ENCODE measurements at regions not wholly inside any gene's neighbourhood (a gene's known extent, or its start where the extent isn't known, plus 50 kb on each side); places are given as distances from the start of the nearest gene placed in this dataset.

DNA sequence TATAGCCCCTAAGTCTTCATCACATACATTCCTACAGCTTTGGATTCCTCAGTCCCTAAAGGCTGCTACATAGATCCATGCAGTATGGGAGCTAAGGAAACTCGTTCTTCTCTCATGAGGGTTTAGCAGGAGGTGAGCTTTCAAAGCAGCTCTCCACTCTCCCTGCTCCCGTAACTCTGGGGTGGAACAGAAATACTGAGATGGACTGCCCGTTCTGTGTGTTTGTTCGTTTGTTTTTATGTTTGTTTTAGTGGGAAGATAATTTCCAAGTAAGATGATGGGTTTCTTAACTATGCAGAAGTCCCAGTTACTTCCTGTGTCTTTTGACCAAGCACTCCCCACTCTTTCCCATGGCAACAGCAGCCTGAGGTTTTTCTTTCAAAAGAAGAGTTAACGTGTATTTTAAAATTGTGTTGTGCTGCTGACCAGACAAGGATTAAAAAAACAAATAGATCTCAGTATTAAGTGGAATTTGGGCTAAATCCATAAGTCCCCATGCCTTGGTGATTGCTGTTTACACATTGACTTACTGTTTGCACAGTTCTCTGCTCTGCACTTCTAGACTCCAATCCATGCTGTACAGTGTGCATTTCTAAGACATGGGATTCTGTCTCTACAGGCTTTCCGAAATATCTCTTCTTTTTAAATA is 156.4 kb upstream of the SH3BP4 start:
- Histone ChIP-seq H3K27ac (ENCODE audit: low read depth, low read length) (no peak overlapping the region), H3K79me1 (ENCODE audit: low read depth, low read length) (no peaks in the 10 kb centered on the region), H2BK120ac (replicated peaks; ENCODE audit: low read depth, low read length) (no peak overlapping the region), H2BK20ac (ENCODE audit: low read length) (no peak overlapping the region), H4K20me1 (replicated peaks in 1 of 2; ENCODE audit: control insufficient read depth in 1 of 2, insufficient read depth in 2 of 2, low read length in 2 of 2) (no peaks in the 10 kb centered on the region), H3K27me3 (replicated peaks in 1 of 4; ENCODE audit: control insufficient read depth in 3 of 4, extremely low read depth in 1 of 4, insufficient read depth in 3 of 4, low read length in 3 of 4) (peaks cover 0 to 4% (median 2%) of the 10 kb centered on the region in 4 experiments; a peak in 2 of 7 replicates), H4K8ac (ENCODE audit: extremely low read depth, insufficient read depth, low read length) (no peak overlapping the region), H3K18ac (ENCODE audit: extremely low read depth, low read length) (no peak overlapping the region), H3K4me1 (replicated peaks in 1 of 4; ENCODE audit: control insufficient read depth in 3 of 4, insufficient read depth in 4 of 4, low read length in 3 of 4) (peaks cover 0 to 9% (median 2%) of the 10 kb centered on the region in 4 experiments; a peak in 6 of 7 replicates), H3K9me3 (ENCODE audit: insufficient read depth in 2 of 2, low read depth in 1 of 2, low read length in 1 of 2) (no peaks in the 10 kb centered on the region), H3K23me2 (ENCODE audit: low read depth, low read length) (no peaks in the 10 kb centered on the region), H2BK15ac (ENCODE audit: low read length) (no peak overlapping the region), H3K4me3 (ENCODE audit: extremely low read depth in 1 of 4, insufficient read depth in 2 of 4, low read depth in 3 of 4, low read length in 4 of 4) (no peak overlapping the region), H3K36me3 (ENCODE audit: control insufficient read depth in 2 of 4, insufficient read depth in 4 of 4, low read length in 3 of 4) (no peaks in the 10 kb centered on the region), H4K5ac (ENCODE audit: insufficient read length, low read depth, low read length) (no peak overlapping the region), H2AFZ (ENCODE audit: low read length) (no peak overlapping the region), H2BK5ac (ENCODE audit: low read depth, low read length) (no peak overlapping the region), H3K4me2 (ENCODE audit: insufficient read depth in 1 of 2, low read depth in 2 of 2, low read length in 2 of 2) (no peak overlapping the region), H3K23ac (ENCODE audit: insufficient read length) (no peak overlapping the region), H3K14ac (ENCODE audit: insufficient read length) (no peak overlapping the region), H4K91ac (replicated peaks; ENCODE audit: insufficient read length, low read length) (no peak overlapping the region), H3K9ac (replicated peaks in 1 of 4; ENCODE audit: extremely low read depth in 1 of 4, low read depth in 3 of 4, low read length in 3 of 4) (no peak overlapping the region), H3K79me2 (ENCODE audit: control insufficient read depth in 1 of 2, insufficient read depth in 2 of 2, low read length in 2 of 2) (no peaks in the 10 kb centered on the region), H3K56ac (replicated peaks; ENCODE audit: insufficient read length, low read depth, low read length) (no peak overlapping the region), H2AK5ac (ENCODE audit: low read depth, low read length) (no peak overlapping the region), H3K4ac (replicated peaks; ENCODE audit: insufficient read length, low read depth, low read length) (no peak overlapping the region), H2BK12ac (ENCODE audit: low read depth, low read length) (no peak overlapping the region)
- ChIA-PET CTCF (ENCODE audit: partially characterized antibody) (interaction anchor here (1.3 to 1.6 kb wide), 2 partner anchors 23 to 39 kb away, joined by 3 read pairs; no protein-coding TSS in a partner anchor), POLR2A (ENCODE audit: partially characterized antibody) (no interaction called here)
- DNase-seq (ENCODE audit: low read depth in 1 of 2, low spot score in 2 of 2) (no peak), FAIRE-seq (no peak)
- WGBS, 2 experiments (ENCODE audit: extremely low coverage in 1 of 2, insufficient coverage in 1 of 2, insufficient read length in 1 of 2, insufficient replicate concordance in 2 of 2, low coverage in 1 of 2, low lambda C conversion rate in 2 of 2, missing lambda C conversion rate in 1 of 2) = 78% methylated on average over 6 of the region's 6 CpGs; no CpG with 5 or more reads in 1 of the 2 experiments
- TF ChIP-seq SIX5 (IDR thresholded peaks at IDR 0.05; ENCODE audit: low read depth, low read length) (no peak), TCF12 (IDR thresholded peaks at IDR 0.05; ENCODE audit: low read depth, low read length) (no peak), JUN (IDR thresholded peaks at IDR 0.05; ENCODE audit: low read depth, low read length) (no peak), SRF (IDR thresholded peaks at IDR 0.05; ENCODE audit: low read depth, low read length) (no peak), EZH2 (IDR thresholded peaks at IDR 0.05; ENCODE audit: low read depth, low read length, severe bottlenecking) (no peak), TAF1 (IDR thresholded peaks at IDR 0.05; ENCODE audit: low read depth, low read length) (no peak), HDAC2 (IDR thresholded peaks at IDR 0.05; ENCODE audit: borderline replicate concordance in 1 of 2, low read depth in 2 of 2, low read length in 2 of 2) (no peak), ASH2L (IDR thresholded peaks at IDR 0.05; ENCODE audit: low read length) (no peak), BACH1 (IDR thresholded peaks at IDR 0.05; ENCODE audit: low read length) (no peak), EP300 (IDR thresholded peaks at IDR 0.05; ENCODE audit: borderline replicate concordance in 1 of 2, low read depth in 2 of 2, low read length in 2 of 2) (no peak)
- TF ChIP-seq, protein P1, sequence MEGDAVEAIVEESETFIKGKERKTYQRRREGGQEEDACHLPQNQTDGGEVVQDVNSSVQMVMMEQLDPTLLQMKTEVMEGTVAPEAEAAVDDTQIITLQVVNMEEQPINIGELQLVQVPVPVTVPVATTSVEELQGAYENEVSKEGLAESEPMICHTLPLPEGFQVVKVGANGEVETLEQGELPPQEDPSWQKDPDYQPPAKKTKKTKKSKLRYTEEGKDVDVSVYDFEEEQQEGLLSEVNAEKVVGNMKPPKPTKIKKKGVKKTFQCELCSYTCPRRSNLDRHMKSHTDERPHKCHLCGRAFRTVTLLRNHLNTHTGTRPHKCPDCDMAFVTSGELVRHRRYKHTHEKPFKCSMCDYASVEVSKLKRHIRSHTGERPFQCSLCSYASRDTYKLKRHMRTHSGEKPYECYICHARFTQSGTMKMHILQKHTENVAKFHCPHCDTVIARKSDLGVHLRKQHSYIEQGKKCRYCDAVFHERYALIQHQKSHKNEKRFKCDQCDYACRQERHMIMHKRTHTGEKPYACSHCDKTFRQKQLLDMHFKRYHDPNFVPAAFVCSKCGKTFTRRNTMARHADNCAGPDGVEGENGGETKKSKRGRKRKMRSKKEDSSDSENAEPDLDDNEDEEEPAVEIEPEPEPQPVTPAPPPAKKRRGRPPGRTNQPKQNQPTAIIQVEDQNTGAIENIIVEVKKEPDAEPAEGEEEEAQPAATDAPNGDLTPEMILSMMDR (IDR thresholded peaks at IDR 0.05; ENCODE audit: control extremely low read depth in 1 of 3, insufficient read depth in 1 of 3, low read depth in 1 of 3, low read length in 3 of 3) = no peak
